ENCODE measurements at regions not wholly inside any gene's neighbourhood (a gene's known extent, or its start where the extent isn't known, plus 50 kb on each side); places are given as distances from the start of the nearest gene placed in this dataset.

DNA sequence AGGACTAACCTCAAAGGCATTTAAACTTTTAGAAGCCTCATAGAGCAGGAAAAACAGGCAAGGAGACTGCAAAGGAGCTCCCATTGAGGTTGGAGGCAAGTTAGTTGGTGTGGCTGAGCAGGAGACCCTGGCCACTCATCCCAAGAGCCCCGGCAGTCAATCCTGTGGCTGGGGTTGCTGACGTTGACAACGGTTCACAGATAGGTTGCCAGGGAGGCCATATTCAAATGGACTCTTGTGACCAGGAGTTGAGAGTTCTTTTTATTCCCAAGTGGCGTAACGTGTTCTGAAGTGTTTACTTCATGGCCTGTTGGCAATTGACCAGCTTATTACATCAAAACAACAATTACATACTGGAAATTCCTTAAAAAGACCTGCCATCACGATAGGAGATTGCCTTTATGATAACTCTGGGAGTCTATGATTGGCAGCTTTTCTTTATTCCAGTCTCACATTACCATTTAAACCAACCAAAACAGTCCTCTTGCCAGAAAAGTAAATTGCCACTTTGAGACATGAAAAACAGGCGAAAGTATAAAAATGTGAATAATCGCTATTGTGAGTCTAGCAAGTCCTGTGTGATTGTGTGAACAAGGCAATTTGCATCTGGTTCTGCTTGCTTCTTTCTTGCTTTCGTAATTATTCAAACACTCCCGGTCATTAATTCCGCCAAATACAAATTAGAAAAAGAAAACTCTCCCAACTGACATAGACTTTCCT is 394.9 kb downstream of the MED10 start:
- TF ChIP-seq GLI4 (tag by site-specific recombination; IDR thresholded peaks at IDR 0.05) (no peak), ZNF629 (tag by site-specific recombination; IDR thresholded peaks at IDR 0.05) (no peak), ZNF843 (tag by site-specific recombination; IDR thresholded peaks at IDR 0.05) (no peak), KLF9 (tag by site-specific recombination; IDR thresholded peaks at IDR 0.05; ENCODE audit: low read depth) (no peak), ZNF561 (tag by site-specific recombination; IDR thresholded peaks at IDR 0.05; ENCODE audit: borderline replicate concordance) (no peak), ZNF211 (tag by site-specific recombination; IDR thresholded peaks at IDR 0.05; ENCODE audit: low read depth) (no peak), ZNF560 (tag by site-specific recombination; IDR thresholded peaks at IDR 0.05; ENCODE audit: borderline replicate concordance) (no peak), ZNF223 (tag by site-specific recombination; IDR thresholded peaks at IDR 0.05) (no peak), ZNF112 (tag by site-specific recombination; IDR thresholded peaks at IDR 0.05) (no peak), EGR2 (tag by site-specific recombination; IDR thresholded peaks at IDR 0.05; ENCODE audit: low read depth) (no peak), HOXD13 (CRISPR knock-in tag; IDR thresholded peaks at IDR 0.05; ENCODE audit: borderline replicate concordance) (no peak), SP3 (tag by site-specific recombination; IDR thresholded peaks at IDR 0.05) (no peak)
- TF ChIP-seq, protein P1, sequence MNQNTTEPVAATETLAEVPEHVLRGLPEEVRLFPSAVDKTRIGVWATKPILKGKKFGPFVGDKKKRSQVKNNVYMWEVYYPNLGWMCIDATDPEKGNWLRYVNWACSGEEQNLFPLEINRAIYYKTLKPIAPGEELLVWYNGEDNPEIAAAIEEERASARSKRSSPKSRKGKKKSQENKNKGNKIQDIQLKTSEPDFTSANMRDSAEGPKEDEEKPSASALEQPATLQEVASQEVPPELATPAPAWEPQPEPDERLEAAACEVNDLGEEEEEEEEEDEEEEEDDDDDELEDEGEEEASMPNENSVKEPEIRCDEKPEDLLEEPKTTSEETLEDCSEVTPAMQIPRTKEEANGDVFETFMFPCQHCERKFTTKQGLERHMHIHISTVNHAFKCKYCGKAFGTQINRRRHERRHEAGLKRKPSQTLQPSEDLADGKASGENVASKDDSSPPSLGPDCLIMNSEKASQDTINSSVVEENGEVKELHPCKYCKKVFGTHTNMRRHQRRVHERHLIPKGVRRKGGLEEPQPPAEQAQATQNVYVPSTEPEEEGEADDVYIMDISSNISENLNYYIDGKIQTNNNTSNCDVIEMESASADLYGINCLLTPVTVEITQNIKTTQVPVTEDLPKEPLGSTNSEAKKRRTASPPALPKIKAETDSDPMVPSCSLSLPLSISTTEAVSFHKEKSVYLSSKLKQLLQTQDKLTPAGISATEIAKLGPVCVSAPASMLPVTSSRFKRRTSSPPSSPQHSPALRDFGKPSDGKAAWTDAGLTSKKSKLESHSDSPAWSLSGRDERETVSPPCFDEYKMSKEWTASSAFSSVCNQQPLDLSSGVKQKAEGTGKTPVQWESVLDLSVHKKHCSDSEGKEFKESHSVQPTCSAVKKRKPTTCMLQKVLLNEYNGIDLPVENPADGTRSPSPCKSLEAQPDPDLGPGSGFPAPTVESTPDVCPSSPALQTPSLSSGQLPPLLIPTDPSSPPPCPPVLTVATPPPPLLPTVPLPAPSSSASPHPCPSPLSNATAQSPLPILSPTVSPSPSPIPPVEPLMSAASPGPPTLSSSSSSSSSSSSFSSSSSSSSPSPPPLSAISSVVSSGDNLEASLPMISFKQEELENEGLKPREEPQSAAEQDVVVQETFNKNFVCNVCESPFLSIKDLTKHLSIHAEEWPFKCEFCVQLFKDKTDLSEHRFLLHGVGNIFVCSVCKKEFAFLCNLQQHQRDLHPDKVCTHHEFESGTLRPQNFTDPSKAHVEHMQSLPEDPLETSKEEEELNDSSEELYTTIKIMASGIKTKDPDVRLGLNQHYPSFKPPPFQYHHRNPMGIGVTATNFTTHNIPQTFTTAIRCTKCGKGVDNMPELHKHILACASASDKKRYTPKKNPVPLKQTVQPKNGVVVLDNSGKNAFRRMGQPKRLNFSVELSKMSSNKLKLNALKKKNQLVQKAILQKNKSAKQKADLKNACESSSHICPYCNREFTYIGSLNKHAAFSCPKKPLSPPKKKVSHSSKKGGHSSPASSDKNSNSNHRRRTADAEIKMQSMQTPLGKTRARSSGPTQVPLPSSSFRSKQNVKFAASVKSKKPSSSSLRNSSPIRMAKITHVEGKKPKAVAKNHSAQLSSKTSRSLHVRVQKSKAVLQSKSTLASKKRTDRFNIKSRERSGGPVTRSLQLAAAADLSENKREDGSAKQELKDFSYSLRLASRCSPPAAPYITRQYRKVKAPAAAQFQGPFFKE (tag by site-specific recombination; IDR thresholded peaks at IDR 0.05; ENCODE audit: borderline replicate concordance), result no peak
- TF ChIP-seq, protein P2, sequence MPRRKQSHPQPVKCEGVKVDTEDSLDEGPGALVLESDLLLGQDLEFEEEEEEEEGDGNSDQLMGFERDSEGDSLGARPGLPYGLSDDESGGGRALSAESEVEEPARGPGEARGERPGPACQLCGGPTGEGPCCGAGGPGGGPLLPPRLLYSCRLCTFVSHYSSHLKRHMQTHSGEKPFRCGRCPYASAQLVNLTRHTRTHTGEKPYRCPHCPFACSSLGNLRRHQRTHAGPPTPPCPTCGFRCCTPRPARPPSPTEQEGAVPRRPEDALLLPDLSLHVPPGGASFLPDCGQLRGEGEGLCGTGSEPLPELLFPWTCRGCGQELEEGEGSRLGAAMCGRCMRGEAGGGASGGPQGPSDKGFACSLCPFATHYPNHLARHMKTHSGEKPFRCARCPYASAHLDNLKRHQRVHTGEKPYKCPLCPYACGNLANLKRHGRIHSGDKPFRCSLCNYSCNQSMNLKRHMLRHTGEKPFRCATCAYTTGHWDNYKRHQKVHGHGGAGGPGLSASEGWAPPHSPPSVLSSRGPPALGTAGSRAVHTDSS (tag by site-specific recombination; IDR thresholded peaks at IDR 0.05), result no peak
- TF ChIP-seq, protein P3, sequence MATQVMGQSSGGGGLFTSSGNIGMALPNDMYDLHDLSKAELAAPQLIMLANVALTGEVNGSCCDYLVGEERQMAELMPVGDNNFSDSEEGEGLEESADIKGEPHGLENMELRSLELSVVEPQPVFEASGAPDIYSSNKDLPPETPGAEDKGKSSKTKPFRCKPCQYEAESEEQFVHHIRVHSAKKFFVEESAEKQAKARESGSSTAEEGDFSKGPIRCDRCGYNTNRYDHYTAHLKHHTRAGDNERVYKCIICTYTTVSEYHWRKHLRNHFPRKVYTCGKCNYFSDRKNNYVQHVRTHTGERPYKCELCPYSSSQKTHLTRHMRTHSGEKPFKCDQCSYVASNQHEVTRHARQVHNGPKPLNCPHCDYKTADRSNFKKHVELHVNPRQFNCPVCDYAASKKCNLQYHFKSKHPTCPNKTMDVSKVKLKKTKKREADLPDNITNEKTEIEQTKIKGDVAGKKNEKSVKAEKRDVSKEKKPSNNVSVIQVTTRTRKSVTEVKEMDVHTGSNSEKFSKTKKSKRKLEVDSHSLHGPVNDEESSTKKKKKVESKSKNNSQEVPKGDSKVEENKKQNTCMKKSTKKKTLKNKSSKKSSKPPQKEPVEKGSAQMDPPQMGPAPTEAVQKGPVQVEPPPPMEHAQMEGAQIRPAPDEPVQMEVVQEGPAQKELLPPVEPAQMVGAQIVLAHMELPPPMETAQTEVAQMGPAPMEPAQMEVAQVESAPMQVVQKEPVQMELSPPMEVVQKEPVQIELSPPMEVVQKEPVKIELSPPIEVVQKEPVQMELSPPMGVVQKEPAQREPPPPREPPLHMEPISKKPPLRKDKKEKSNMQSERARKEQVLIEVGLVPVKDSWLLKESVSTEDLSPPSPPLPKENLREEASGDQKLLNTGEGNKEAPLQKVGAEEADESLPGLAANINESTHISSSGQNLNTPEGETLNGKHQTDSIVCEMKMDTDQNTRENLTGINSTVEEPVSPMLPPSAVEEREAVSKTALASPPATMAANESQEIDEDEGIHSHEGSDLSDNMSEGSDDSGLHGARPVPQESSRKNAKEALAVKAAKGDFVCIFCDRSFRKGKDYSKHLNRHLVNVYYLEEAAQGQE (tag by site-specific recombination; IDR thresholded peaks at IDR 0.05), result no peak
- TF ChIP-seq, protein P4, sequence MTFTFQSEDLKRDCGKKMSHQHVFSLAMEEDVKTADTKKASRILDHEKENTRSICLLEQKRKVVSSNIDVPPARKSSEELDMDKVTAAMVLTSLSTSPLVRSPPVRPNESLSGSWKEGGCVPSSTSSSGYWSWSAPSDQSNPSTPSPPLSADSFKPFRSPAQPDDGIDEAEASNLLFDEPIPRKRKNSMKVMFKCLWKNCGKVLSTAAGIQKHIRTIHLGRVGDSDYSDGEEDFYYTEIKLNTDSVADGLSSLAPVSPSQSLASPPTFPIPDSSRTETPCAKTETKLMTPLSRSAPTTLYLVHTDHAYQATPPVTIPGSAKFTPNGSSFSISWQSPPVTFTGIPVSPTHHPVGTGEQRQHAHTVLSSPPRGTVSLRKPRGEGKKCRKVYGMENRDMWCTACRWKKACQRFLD (tag by site-specific recombination; IDR thresholded peaks at IDR 0.05), result no peak
- TF ChIP-seq, protein P5, sequence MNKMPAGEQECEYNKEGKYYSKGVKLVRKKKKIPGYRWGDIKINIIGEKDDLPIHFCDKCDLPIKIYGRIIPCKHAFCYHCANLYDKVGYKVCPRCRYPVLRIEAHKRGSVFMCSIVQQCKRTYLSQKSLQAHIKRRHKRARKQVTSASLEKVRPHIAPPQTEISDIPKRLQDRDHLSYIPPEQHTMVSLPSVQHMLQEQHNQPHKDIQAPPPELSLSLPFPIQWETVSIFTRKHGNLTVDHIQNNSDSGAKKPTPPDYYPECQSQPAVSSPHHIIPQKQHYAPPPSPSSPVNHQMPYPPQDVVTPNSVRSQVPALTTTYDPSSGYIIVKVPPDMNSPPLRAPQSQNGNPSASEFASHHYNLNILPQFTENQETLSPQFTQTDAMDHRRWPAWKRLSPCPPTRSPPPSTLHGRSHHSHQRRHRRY (tag by site-specific recombination; IDR thresholded peaks at IDR 0.05), result no peak
- TF ChIP-seq, protein P6, sequence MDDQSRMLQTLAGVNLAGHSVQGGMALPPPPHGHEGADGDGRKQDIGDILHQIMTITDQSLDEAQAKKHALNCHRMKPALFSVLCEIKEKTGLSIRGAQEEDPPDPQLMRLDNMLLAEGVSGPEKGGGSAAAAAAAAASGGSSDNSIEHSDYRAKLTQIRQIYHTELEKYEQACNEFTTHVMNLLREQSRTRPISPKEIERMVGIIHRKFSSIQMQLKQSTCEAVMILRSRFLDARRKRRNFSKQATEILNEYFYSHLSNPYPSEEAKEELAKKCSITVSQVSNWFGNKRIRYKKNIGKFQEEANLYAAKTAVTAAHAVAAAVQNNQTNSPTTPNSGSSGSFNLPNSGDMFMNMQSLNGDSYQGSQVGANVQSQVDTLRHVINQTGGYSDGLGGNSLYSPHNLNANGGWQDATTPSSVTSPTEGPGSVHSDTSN (CRISPR knock-in tag; IDR thresholded peaks at IDR 0.05), result no peak
- TF ChIP-seq, protein P7, sequence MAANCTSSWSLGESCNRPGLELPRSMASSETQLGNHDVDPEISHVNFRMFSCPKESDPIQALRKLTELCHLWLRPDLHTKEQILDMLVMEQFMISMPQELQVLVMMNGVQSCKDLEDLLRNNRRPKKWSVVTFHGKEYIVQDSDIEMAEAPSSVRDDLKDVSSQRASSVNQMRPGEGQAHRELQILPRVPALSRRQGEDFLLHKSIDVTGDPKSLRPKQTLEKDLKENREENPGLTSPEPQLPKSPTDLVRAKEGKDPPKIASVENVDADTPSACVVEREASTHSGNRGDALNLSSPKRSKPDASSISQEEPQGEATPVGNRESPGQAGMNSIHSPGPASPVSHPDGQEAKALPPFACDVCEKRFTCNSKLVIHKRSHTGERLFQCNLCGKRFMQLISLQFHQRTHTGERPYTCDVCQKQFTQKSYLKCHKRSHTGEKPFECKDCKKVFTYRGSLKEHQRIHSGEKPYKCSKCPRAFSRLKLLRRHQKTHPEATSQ (tag by site-specific recombination; IDR thresholded peaks at IDR 0.05), result no peak
- ChIA-PET POLR2A (no interaction called here), CTCF (no interaction called here)
- Histone ChIP-seq H3K27ac (ENCODE audit: extremely low read depth, low read depth, low read length) (no peak overlapping the region), H3K9me3 (ENCODE audit: control insufficient read depth, insufficient read depth, low read depth, low read length) (no peaks in the 10 kb centered on the region), H3K36me3 (ENCODE audit: control insufficient read depth in 2 of 2, insufficient read depth in 1 of 2, low read length in 2 of 2) (no peaks in the 10 kb centered on the region), H3K4me1 (ENCODE audit: control insufficient read depth, insufficient read depth, low read length) (no peaks in the 10 kb centered on the region), H3K4me3 (ENCODE audit: low read depth, low read length) (no peak overlapping the region)
